Body of pancreas (tissue), 4 donors: ENCODE measurements at regions not wholly inside any gene's neighbourhood (a gene's known extent, or its start where the extent isn't known, plus 50 kb on each side); places are given as distances from the start of the nearest gene placed in this dataset.

ENCODE experiments used
- POLR2A ChIP-seq, 3 donors: fragments of 450-650 bp; IDR thresholded peaks; one replicate each; pipeline ENCODE4 v1.6.1; 2016; ENCODE audit warnings: antibody characterized with exemption in 3 of 3, mild to moderate bottlenecking in 2 of 3
- TF ChIP-seq, protein P1 (sequence below), 7 experiments: fragments of 450-650 bp in 4 of 7; fragments of 200-600 bp in 3 of 7; sonication (generic) in 3 of 7; IDR thresholded peaks; one replicate each; pipeline ENCODE4 v1.5.1; 2016 to 2019; ENCODE audit warnings: antibody characterized with exemption in 7 of 7

DNA sequence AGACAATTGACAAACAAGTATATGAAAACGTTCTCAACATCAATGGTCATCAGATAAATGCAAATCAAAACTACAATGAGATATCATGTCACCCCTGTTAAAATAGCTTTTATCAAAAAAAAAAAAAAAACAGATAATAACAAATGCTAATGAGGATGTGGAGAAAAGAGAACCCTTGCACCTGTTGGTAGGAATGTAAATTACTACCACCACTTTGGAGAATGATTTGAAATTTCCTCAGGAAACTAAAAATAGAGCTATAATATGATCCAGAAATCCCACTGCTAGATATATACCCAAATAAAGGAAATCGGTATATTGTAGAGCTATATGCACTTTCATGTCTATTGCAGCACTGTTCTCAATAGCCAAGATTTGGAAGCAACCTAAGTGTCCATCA lies 470.6 kb upstream of the FSTL5 start:
- TF ChIP-seq, protein P1, sequence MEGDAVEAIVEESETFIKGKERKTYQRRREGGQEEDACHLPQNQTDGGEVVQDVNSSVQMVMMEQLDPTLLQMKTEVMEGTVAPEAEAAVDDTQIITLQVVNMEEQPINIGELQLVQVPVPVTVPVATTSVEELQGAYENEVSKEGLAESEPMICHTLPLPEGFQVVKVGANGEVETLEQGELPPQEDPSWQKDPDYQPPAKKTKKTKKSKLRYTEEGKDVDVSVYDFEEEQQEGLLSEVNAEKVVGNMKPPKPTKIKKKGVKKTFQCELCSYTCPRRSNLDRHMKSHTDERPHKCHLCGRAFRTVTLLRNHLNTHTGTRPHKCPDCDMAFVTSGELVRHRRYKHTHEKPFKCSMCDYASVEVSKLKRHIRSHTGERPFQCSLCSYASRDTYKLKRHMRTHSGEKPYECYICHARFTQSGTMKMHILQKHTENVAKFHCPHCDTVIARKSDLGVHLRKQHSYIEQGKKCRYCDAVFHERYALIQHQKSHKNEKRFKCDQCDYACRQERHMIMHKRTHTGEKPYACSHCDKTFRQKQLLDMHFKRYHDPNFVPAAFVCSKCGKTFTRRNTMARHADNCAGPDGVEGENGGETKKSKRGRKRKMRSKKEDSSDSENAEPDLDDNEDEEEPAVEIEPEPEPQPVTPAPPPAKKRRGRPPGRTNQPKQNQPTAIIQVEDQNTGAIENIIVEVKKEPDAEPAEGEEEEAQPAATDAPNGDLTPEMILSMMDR (IDR thresholded peaks at IDR 0.05), result no peak
- no peak for TF ChIP-seq POLR2A (IDR thresholded peaks at IDR 0.05)
